ENCODE measurements at regions not wholly inside any gene's neighbourhood (a gene's known extent, or its start where the extent isn't known, plus 50 kb on each side); places are given as distances from the start of the nearest gene placed in this dataset.

DNA sequence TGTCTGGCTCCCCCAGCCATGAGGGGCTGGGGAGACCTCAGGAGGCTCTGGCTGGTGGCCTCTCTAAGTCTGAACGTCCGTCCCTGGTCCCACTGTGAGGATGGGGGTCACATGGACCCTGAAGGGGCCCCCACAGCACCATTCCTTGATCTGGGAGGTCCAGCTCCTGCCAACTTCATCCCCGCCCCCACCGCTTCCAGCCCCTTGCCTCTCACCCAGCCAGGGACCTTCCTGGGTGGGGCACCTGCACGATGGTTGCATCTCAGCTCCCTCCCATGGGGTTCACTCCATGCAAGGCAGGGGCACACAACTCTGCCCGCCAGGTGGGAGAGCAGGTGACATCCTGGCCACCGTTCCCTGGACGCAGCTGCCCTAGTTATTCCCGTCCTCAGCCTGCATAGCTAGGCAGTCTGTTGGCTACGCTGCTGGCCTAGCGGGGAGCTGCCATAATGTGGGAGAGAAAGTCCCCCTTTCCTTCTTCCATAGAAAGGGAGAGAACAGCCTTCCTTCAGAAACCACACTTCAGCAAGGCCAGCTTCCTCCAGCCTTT lies 217.9 kb upstream of the RPL38 start:
- no peak overlapping the region for H3K4me3 ChIP-seq
- intact Hi-C loops (cut with DNase I), result no loop called here
- H3K27ac ChIP-seq, result no peak overlapping the region
- H3K4me1 ChIP-seq, result no peaks in the 10 kb centered on the region
- TF ChIP-seq, protein P1, sequence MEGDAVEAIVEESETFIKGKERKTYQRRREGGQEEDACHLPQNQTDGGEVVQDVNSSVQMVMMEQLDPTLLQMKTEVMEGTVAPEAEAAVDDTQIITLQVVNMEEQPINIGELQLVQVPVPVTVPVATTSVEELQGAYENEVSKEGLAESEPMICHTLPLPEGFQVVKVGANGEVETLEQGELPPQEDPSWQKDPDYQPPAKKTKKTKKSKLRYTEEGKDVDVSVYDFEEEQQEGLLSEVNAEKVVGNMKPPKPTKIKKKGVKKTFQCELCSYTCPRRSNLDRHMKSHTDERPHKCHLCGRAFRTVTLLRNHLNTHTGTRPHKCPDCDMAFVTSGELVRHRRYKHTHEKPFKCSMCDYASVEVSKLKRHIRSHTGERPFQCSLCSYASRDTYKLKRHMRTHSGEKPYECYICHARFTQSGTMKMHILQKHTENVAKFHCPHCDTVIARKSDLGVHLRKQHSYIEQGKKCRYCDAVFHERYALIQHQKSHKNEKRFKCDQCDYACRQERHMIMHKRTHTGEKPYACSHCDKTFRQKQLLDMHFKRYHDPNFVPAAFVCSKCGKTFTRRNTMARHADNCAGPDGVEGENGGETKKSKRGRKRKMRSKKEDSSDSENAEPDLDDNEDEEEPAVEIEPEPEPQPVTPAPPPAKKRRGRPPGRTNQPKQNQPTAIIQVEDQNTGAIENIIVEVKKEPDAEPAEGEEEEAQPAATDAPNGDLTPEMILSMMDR (IDR thresholded peaks at IDR 0.05), result no peak
- no peak for TF ChIP-seq POLR2A (IDR thresholded peaks at IDR 0.05)
- H3K27me3 ChIP-seq, result no peaks in the 10 kb centered on the region
- 75% methylated on average over 3 of the region's 11 CpGs for WGBS (ENCODE audit: insufficient coverage, low coverage, low lambda C conversion rate, missing lambda C conversion rate)
- no peaks in the 10 kb centered on the region for H3K36me3 ChIP-seq
- DNase-seq (no peak), ATAC-seq (no peak)
- H3K9me3 ChIP-seq, result no peaks in the 10 kb centered on the region

DNA sequence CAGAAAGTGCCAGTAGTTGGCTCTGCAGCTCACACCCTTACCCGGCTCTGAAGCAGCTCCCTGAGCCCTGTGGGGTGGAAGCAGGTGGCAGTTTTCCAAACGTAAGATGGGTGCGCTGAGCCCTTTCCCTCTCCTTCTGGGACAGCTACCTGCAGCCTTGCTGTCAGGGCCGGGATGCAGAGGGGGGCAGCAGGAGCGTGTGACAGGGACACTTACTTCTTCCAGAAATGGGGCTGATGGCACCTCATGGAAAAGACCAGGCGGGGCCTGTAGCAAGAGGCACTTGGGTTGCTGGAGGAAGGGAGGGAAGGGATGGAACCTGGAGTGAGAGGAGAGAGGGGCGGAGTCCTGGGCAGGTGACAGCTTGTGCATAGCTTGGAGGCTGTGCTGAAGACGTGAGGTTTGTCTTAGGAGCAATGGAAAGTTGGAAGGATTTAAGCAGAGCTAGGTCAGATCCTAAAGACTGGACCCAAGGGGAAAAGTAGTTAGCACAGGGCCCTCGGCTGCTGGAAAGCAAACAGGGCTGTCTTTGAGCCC lies 216.8 kb upstream of the RPL38 start:
- Histone ChIP-seq H3K4me1 (no peaks in the 10 kb centered on the region), H3K27me3 (no peaks in the 10 kb centered on the region), H3K9me3 (no peaks in the 10 kb centered on the region), H3K27ac (no peak overlapping the region), H3K4me3 (no peak overlapping the region), H3K36me3 (no peaks in the 10 kb centered on the region)
- TF ChIP-seq, protein P1 (IDR thresholded peaks at IDR 0.05), result no peak
- no peak for TF ChIP-seq POLR2A (IDR thresholded peaks at IDR 0.05)
- ATAC-seq (no peak), DNase-seq (no peak)
- intact Hi-C loops (cut with DNase I), result no loop called here
- WGBS (ENCODE audit: insufficient coverage, low coverage, low lambda C conversion rate, missing lambda C conversion rate), result 68% methylated on average over 8 of the region's 9 CpGs

DNA sequence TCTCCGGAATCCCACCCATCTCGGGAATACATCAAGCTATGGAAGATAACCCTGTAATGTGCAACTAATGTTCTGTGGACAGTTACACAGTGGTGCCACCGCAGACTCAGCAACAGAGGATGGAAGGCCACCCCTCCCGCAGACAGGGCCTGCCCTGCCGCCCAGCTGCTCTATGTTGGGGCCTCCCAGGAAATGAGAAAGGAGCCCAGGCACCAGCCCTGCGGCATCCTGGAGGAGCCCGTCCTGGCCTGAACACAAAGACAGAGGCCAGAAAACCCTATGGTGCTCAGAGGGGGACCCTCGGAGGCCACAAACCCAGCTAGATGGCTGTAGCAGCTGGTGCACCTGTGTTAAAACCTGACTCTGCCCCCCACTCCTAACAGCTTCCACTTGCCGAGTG lies 216.1 kb upstream of the RPL38 start:
- Histone ChIP-seq H3K27me3 (no peaks in the 10 kb centered on the region), H3K36me3 (no peaks in the 10 kb centered on the region), H3K27ac (no peak overlapping the region), H3K4me1 (no peaks in the 10 kb centered on the region), H3K4me3 (no peak overlapping the region), H3K9me3 (no peaks in the 10 kb centered on the region)
- intact Hi-C loops (cut with DNase I), result no loop called here
- ATAC-seq (no peak), DNase-seq (no peak)
- 100% methylated on average over 2 of the region's 9 CpGs for WGBS (ENCODE audit: insufficient coverage, low coverage, low lambda C conversion rate, missing lambda C conversion rate)
- TF ChIP-seq, protein P1 (IDR thresholded peaks at IDR 0.05), result no peak
- no peak for TF ChIP-seq POLR2A (IDR thresholded peaks at IDR 0.05)

DNA sequence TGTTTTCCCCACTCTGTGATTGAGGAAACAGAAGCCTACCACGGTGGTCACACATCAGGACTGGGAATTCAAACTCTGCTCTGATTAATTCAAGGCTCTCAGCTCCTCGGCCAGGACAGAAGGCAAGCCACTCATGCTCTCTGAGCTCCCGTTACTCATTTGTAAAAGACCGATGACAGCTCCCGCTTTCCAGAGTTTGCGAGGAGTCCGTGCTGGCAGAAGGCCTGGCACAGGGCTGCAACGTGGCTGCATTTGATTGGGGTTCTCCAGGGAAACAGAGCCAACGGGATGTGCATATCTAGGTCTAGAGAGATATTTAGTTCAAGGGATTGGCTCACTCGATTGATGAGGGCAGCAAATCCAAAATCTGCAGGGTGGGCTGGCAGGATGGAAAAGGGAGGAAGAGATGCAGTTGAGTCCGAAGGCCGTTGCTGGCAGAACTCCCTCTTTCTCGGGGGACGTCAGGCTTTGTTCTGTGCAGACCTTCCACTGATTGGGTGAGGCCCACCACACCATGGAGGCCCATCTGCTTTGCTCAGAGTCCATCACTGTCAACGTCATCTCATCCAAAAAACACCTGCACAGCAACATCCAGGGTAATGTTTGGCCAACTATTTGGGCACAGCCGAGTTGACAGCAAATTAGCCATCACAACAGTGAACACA lies 215.5 kb upstream of the RPL38 start:
- Histone ChIP-seq H3K27me3 (no peaks in the 10 kb centered on the region), H3K4me3 (no peak overlapping the region), H3K27ac (no peak overlapping the region), H3K9me3 (no peaks in the 10 kb centered on the region), H3K36me3 (no peaks in the 10 kb centered on the region), H3K4me1 (no peaks in the 10 kb centered on the region)
- DNase-seq (no peak), ATAC-seq (no peak)
- 59% methylated on average over 14 of the region's 16 CpGs for WGBS (ENCODE audit: insufficient coverage, low coverage, low lambda C conversion rate, missing lambda C conversion rate)
- no peak for TF ChIP-seq POLR2A (IDR thresholded peaks at IDR 0.05)
- TF ChIP-seq, protein P1 (IDR thresholded peaks at IDR 0.05), result no peak
- intact Hi-C loops (cut with DNase I), result no loop called here

Measured in right lobe of liver (tissue), 6 donors.